ENCODE measurements at regions not wholly inside any gene's neighbourhood (a gene's known extent, or its start where the extent isn't known, plus 50 kb on each side); places are given as distances from the start of the nearest gene placed in this dataset.

GRCh38 chr3:187465503-187465902 is 97.3 kb downstream of the RTP4 start:
- Histone ChIP-seq H3K4me3 (ENCODE audit: low read depth, low read length) (no peak overlapping the region), H3K36me3 (ENCODE audit: control insufficient read depth, insufficient read depth, low read length) (no peaks in the 10 kb centered on the region), H3K9me3 (ENCODE audit: control insufficient read depth, insufficient read depth, low read length) (no peaks in the 10 kb centered on the region), H3K4me1 (ENCODE audit: control insufficient read depth, insufficient read depth, low read length) (peaks cover 12% of the 10 kb centered on the region), H3K9ac (ENCODE audit: low read depth, low read length) (no peak overlapping the region), H3K27me3 (ENCODE audit: control insufficient read depth, insufficient read depth, low read length) (no peaks in the 10 kb centered on the region)

- no peak overlapping the region for H3K9ac ChIP-seq (ENCODE audit: low read depth, low read length)
- H3K36me3 ChIP-seq (ENCODE audit: control insufficient read depth, insufficient read depth, low read length) = no peaks in the 10 kb centered on the region
- H3K27me3 ChIP-seq (ENCODE audit: control insufficient read depth, insufficient read depth, low read length) = no peaks in the 10 kb centered on the region
- peaks cover 12% of the 10 kb centered on the region for H3K4me1 ChIP-seq (ENCODE audit: control insufficient read depth, insufficient read depth, low read length)
- H3K4me3 ChIP-seq (ENCODE audit: low read depth, low read length) = no peak overlapping the region
- no peaks in the 10 kb centered on the region for H3K9me3 ChIP-seq (ENCODE audit: control insufficient read depth, insufficient read depth, low read length)
These were observed 96.5 kb downstream of the RTP4 start for GRCh38 chr3:187464682-187465081.

GRCh38 chr3:187458921-187459320 is 90.7 kb downstream of the RTP4 start:
- Histone ChIP-seq H3K4me3 (ENCODE audit: low read depth, low read length) (no peak overlapping the region), H3K27me3 (ENCODE audit: control insufficient read depth, insufficient read depth, low read length) (no peaks in the 10 kb centered on the region), H3K36me3 (ENCODE audit: control insufficient read depth, insufficient read depth, low read length) (no peaks in the 10 kb centered on the region), H3K9me3 (ENCODE audit: control insufficient read depth, insufficient read depth, low read length) (no peaks in the 10 kb centered on the region), H3K9ac (ENCODE audit: low read depth, low read length) (no peak overlapping the region), H3K4me1 (ENCODE audit: control insufficient read depth, insufficient read depth, low read length) (peaks cover 2% of the 10 kb centered on the region)

GRCh38 chr3:187458383-187458782 is 90.2 kb downstream of the RTP4 start:
- Histone ChIP-seq H3K36me3 (ENCODE audit: control insufficient read depth, insufficient read depth, low read length) (no peaks in the 10 kb centered on the region), H3K9me3 (ENCODE audit: control insufficient read depth, insufficient read depth, low read length) (no peaks in the 10 kb centered on the region), H3K27me3 (ENCODE audit: control insufficient read depth, insufficient read depth, low read length) (no peaks in the 10 kb centered on the region), H3K9ac (ENCODE audit: low read depth, low read length) (no peak overlapping the region), H3K4me1 (ENCODE audit: control insufficient read depth, insufficient read depth, low read length) (peaks cover 2% of the 10 kb centered on the region), H3K4me3 (ENCODE audit: low read depth, low read length) (no peak overlapping the region)

- no peak overlapping the region for H3K9ac ChIP-seq (ENCODE audit: low read depth, low read length)
- no peak overlapping the region for H3K4me3 ChIP-seq (ENCODE audit: low read depth, low read length)
- peaks cover 2% of the 10 kb centered on the region for H3K4me1 ChIP-seq (ENCODE audit: control insufficient read depth, insufficient read depth, low read length)
- no peaks in the 10 kb centered on the region for H3K27me3 ChIP-seq (ENCODE audit: control insufficient read depth, insufficient read depth, low read length)
- H3K9me3 ChIP-seq (ENCODE audit: control insufficient read depth, insufficient read depth, low read length) = no peaks in the 10 kb centered on the region
- no peaks in the 10 kb centered on the region for H3K36me3 ChIP-seq (ENCODE audit: control insufficient read depth, insufficient read depth, low read length)
These were observed 88.1 kb downstream of the RTP4 start for GRCh38 chr3:187456250-187456649.

- H3K9me3 ChIP-seq (ENCODE audit: control insufficient read depth, insufficient read depth, low read length) = no peaks in the 10 kb centered on the region
- H3K9ac ChIP-seq (ENCODE audit: low read depth, low read length) = no peak overlapping the region
- H3K36me3 ChIP-seq (ENCODE audit: control insufficient read depth, insufficient read depth, low read length) = no peaks in the 10 kb centered on the region
- no peak overlapping the region for H3K4me3 ChIP-seq (ENCODE audit: low read depth, low read length)
- peaks cover 10% of the 10 kb centered on the region for H3K4me1 ChIP-seq (ENCODE audit: control insufficient read depth, insufficient read depth, low read length)
- H3K27me3 ChIP-seq (ENCODE audit: control insufficient read depth, insufficient read depth, low read length) = no peaks in the 10 kb centered on the region
These were observed 86.1 kb downstream of the RTP4 start for GRCh38 chr3:187454085-187454815.

GRCh38 chr3:187450431-187451190 is 82.4 kb downstream of the RTP4 start:
- no peaks in the 10 kb centered on the region for H3K36me3 ChIP-seq (ENCODE audit: control insufficient read depth, insufficient read depth, low read length)
- no peaks in the 10 kb centered on the region for H3K9me3 ChIP-seq (ENCODE audit: control insufficient read depth, insufficient read depth, low read length)
- no peaks in the 10 kb centered on the region for H3K27me3 ChIP-seq (ENCODE audit: control insufficient read depth, insufficient read depth, low read length)
- no peak overlapping the region for H3K9ac ChIP-seq (ENCODE audit: low read depth, low read length)
- peaks cover 13% of the 10 kb centered on the region for H3K4me1 ChIP-seq (ENCODE audit: control insufficient read depth, insufficient read depth, low read length)
- H3K4me3 ChIP-seq (ENCODE audit: low read depth, low read length) = no peak overlapping the region

GRCh38 chr3:187448674-187449073 is 80.5 kb downstream of the RTP4 start:
- Histone ChIP-seq H3K9ac (ENCODE audit: low read depth, low read length) (no peak overlapping the region), H3K4me3 (ENCODE audit: low read depth, low read length) (no peak overlapping the region), H3K36me3 (ENCODE audit: control insufficient read depth, insufficient read depth, low read length) (no peaks in the 10 kb centered on the region), H3K27me3 (ENCODE audit: control insufficient read depth, insufficient read depth, low read length) (no peaks in the 10 kb centered on the region), H3K9me3 (ENCODE audit: control insufficient read depth, insufficient read depth, low read length) (no peaks in the 10 kb centered on the region), H3K4me1 (ENCODE audit: control insufficient read depth, insufficient read depth, low read length) (peaks cover 11% of the 10 kb centered on the region)

- Histone ChIP-seq H3K4me1 (ENCODE audit: control insufficient read depth, insufficient read depth, low read length) (peaks cover 11% of the 10 kb centered on the region), H3K9me3 (ENCODE audit: control insufficient read depth, insufficient read depth, low read length) (no peaks in the 10 kb centered on the region), H3K36me3 (ENCODE audit: control insufficient read depth, insufficient read depth, low read length) (no peaks in the 10 kb centered on the region), H3K9ac (ENCODE audit: low read depth, low read length) (no peak overlapping the region), H3K4me3 (ENCODE audit: low read depth, low read length) (no peak overlapping the region), H3K27me3 (ENCODE audit: control insufficient read depth, insufficient read depth, low read length) (no peaks in the 10 kb centered on the region)
These were observed 79.6 kb downstream of the RTP4 start for GRCh38 chr3:187447737-187448136.

- H3K9me3 ChIP-seq (ENCODE audit: control insufficient read depth, insufficient read depth, low read length) = no peaks in the 10 kb centered on the region
These were observed 77.2 kb downstream of the RTP4 start for GRCh38 chr3:187445356-187445755.

GRCh38 chr3:187434524-187434923 is 66.3 kb downstream of the RTP4 start:
- no peaks in the 10 kb centered on the region for H3K9me3 ChIP-seq (ENCODE audit: control insufficient read depth, insufficient read depth, low read length)
- H3K4me1 ChIP-seq (ENCODE audit: control insufficient read depth, insufficient read depth, low read length) = no peaks in the 10 kb centered on the region
- no peak overlapping the region for H3K9ac ChIP-seq (ENCODE audit: low read depth, low read length)
- no peak overlapping the region for H3K4me3 ChIP-seq (ENCODE audit: low read depth, low read length)
- H3K36me3 ChIP-seq (ENCODE audit: control insufficient read depth, insufficient read depth, low read length) = no peaks in the 10 kb centered on the region
- H3K27me3 ChIP-seq (ENCODE audit: control insufficient read depth, insufficient read depth, low read length) = no peaks in the 10 kb centered on the region

More at GRCh38 chr3:187445356-187445755, 77.2 kb downstream of the RTP4 start:
- Histone ChIP-seq H3K4me1 (ENCODE audit: control insufficient read depth, insufficient read depth, low read length) (peaks cover 5% of the 10 kb centered on the region), H3K27me3 (ENCODE audit: control insufficient read depth, insufficient read depth, low read length) (no peaks in the 10 kb centered on the region), H3K4me3 (ENCODE audit: low read depth, low read length) (no peak overlapping the region), H3K36me3 (ENCODE audit: control insufficient read depth, insufficient read depth, low read length) (no peaks in the 10 kb centered on the region), H3K9ac (ENCODE audit: low read depth, low read length) (no peak overlapping the region)

- Histone ChIP-seq H3K9ac (ENCODE audit: low read depth, low read length) (no peak overlapping the region), H3K4me1 (ENCODE audit: control insufficient read depth, insufficient read depth, low read length) (no peaks in the 10 kb centered on the region), H3K36me3 (ENCODE audit: control insufficient read depth, insufficient read depth, low read length) (no peaks in the 10 kb centered on the region), H3K27me3 (ENCODE audit: control insufficient read depth, insufficient read depth, low read length) (no peaks in the 10 kb centered on the region), H3K9me3 (ENCODE audit: control insufficient read depth, insufficient read depth, low read length) (no peaks in the 10 kb centered on the region), H3K4me3 (ENCODE audit: low read depth, low read length) (no peak overlapping the region)
These were observed 62.4 kb downstream of the RTP4 start for GRCh38 chr3:187430576-187430975.
